IMR-90 (cell line): ENCODE measurements at regions not wholly inside any gene's neighbourhood (a gene's known extent, or its start where the extent isn't known, plus 50 kb on each side); places are given as distances from the start of the nearest gene placed in this dataset.

Source experiments
- BHLHE40 ChIP-seq: fragments of 150-350 bp; IDR thresholded peaks from 2 replicates; pipeline ENCODE4 v1.6.1; 2016; ENCODE audit warnings: mild to moderate bottlenecking, low read depth, low read length
- FOS ChIP-seq: fragments of 150-350 bp; IDR thresholded peaks from 2 replicates; pipeline ENCODE4 v1.6.1; 2016; ENCODE audit warnings: low read depth, low read length
- NFE2L2 ChIP-seq: fragments of 150-350 bp; IDR thresholded peaks from 2 replicates; pipeline ENCODE4 v1.6.1; 2016; ENCODE audit warnings: low read depth, mild to moderate bottlenecking, low read length
- RCOR1 ChIP-seq: IDR thresholded peaks from 2 replicates; pipeline ENCODE4 v1.6.1; 2012; ENCODE audit warnings: mild to moderate bottlenecking, low read length, improper control_type of control experiment; ENCODE audit not compliant: insufficient replicate concordance
- TF ChIP-seq, protein P1 (sequence below): fragments of 150-350 bp; IDR thresholded peaks from 2 replicates; pipeline ENCODE4 v1.6.1; 2016; ENCODE audit warnings: low read depth, mild to moderate bottlenecking, low read length, moderate library complexity, borderline replicate concordance
- TF ChIP-seq, protein P2 (sequence below): conservative IDR thresholded peaks from 2 replicates; pipeline ENCODE4 v1.5.1; 2012; ENCODE audit warnings: mild to moderate bottlenecking, low read depth, low read length, improper control_type of control experiment

DNA sequence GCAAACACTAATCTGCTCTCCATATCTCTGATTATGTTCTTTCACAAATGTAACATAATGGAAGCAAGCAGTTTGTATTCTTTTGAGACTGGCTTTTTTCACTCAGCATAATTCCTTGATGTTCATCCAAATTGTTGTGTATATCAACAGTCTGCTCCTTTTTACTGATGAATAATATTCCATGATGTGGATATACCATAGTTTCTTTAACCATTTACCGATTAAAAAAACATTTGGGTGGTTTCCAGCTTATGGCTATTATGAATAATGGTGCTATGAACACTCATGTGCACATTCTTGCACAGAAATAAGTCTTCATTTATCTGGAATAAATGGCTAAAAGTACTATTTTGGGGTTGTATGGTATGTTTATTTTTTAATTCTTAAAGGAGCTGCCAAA lies 708.9 kb downstream of the RFPL4B start:
- TF ChIP-seq, protein P1, sequence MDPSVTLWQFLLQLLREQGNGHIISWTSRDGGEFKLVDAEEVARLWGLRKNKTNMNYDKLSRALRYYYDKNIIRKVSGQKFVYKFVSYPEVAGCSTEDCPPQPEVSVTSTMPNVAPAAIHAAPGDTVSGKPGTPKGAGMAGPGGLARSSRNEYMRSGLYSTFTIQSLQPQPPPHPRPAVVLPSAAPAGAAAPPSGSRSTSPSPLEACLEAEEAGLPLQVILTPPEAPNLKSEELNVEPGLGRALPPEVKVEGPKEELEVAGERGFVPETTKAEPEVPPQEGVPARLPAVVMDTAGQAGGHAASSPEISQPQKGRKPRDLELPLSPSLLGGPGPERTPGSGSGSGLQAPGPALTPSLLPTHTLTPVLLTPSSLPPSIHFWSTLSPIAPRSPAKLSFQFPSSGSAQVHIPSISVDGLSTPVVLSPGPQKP: no peak
- TF ChIP-seq, protein P2, sequence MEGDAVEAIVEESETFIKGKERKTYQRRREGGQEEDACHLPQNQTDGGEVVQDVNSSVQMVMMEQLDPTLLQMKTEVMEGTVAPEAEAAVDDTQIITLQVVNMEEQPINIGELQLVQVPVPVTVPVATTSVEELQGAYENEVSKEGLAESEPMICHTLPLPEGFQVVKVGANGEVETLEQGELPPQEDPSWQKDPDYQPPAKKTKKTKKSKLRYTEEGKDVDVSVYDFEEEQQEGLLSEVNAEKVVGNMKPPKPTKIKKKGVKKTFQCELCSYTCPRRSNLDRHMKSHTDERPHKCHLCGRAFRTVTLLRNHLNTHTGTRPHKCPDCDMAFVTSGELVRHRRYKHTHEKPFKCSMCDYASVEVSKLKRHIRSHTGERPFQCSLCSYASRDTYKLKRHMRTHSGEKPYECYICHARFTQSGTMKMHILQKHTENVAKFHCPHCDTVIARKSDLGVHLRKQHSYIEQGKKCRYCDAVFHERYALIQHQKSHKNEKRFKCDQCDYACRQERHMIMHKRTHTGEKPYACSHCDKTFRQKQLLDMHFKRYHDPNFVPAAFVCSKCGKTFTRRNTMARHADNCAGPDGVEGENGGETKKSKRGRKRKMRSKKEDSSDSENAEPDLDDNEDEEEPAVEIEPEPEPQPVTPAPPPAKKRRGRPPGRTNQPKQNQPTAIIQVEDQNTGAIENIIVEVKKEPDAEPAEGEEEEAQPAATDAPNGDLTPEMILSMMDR: no peak
- TF ChIP-seq FOS: no peak
- TF ChIP-seq RCOR1: no peak
- TF ChIP-seq NFE2L2: no peak
- TF ChIP-seq BHLHE40: no peak
